ENCODE measurements at regions not wholly inside any gene's neighbourhood (a gene's known extent, or its start where the extent isn't known, plus 50 kb on each side); places are given as distances from the start of the nearest gene placed in this dataset.

DNA sequence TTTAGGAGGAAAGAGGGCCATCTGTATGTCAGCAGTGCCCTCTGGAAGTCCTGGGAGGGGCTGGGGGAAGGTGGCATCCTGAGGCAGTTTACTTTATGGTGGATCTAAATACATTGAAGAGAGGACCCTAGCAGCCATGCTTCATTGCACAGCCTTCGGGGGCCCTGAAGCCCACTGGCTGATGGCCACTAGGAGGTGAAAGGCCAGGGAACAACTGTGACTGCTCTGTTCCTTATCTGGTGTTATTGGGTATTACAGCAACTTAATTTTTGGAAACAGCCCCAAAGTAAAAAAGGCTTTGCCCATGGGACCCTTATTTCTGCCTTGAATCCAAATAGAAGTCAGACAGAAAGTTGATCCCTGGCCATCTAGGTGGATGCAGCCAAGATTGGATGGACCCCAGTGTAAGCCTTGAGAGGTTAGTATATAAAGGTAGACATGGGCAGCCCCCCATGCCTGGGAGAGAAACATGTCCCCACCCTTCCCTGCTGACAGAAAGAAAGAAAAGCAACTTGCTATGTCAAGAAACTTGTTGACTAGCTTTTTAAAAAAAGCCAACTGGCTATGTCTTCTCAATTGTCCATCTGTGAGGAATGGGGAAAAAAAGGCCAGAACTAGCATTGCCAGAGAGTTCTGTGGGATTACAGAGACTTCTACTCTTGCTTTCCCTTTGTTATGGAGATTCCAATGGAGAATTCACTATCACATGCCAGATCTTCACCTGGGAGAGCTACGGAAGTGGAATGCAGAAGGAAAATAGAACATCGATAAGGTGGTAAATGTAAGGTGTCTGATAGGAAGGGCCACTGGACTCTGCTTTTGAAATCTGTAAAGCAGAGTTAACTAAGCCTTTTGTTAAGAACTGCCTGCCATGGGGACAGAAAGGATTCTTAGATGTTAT, 58.6 kb upstream of the OSR1 start:
- intact Hi-C loops (cut with micrococcal nuclease), result no loop called here
- Mint-ChIP-seq H3K4me3 (no peak overlapping the region), H3K27ac (no peak overlapping the region), H3K9me3 (peaks cover 3% of the 10 kb centered on the region), H3K36me3 (ENCODE audit: low read depth) (no peaks in the 10 kb centered on the region), H3K4me1 (ENCODE audit: low read depth) (no peaks in the 10 kb centered on the region), H3K27me3 (peaks cover 14% of the 10 kb centered on the region)
- ChIA-PET POLR2A (no interaction called here), CTCF (no interaction called here)
- ATAC-seq (no peak), DNase-seq (no peak)
- no peak for TF ChIP-seq CTCF (IDR thresholded peaks at IDR 0.05)

DNA sequence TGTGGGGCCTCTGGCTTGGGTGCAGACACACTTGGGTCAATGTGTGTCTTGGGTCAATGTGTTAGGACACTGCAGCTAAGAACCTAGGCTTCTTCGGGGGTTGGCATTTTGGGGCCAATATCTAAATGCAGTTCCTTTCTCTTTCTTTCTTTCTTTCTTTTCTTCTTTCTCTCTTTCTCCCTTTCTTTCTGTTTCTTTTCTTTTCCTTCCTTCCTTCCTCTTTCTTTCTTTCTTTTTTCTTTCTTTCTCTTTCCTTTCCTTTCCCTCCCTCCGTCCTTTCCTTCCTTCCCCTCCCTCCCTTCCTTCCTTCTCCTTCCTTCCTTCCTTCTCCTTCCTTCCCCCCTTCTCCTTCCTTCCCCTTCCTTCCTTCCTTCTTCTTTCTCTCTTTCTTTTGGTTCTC, 57.7 kb upstream of the OSR1 start:
- H3K4me1 Mint-ChIP-seq (ENCODE audit: low read depth), result no peaks in the 10 kb centered on the region
- peaks cover 4% of the 10 kb centered on the region for H3K9me3 Mint-ChIP-seq
- ChIA-PET CTCF (no interaction called here), POLR2A (no interaction called here)
- no peak overlapping the region for H3K27ac Mint-ChIP-seq
- H3K27me3 Mint-ChIP-seq, result peaks cover 12% of the 10 kb centered on the region
- no peaks in the 10 kb centered on the region for H3K36me3 Mint-ChIP-seq (ENCODE audit: low read depth)
- TF ChIP-seq CTCF (IDR thresholded peaks at IDR 0.05), result no peak
- intact Hi-C loops (cut with micrococcal nuclease), result no loop called here
- no peak for ATAC-seq
- H3K4me3 Mint-ChIP-seq, result no peak overlapping the region
- no peak for DNase-seq

DNA sequence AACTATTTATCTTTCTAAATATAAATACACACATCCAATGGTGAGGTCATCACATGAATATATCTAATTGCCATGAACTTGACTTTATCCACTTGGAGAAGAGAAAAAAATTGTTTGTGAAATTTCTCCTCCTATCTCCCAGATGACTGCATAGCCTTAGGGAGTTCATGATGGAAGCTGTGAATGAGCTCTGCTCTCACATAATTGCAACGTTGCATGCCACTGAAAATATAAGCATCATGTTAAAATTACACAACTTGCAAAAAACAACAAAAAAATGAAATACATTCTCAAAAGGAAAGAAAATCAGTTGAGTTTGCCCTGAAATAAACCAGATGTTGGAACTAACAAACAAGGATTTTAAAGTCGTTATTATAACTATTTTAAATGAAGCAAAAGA, 50.6 kb upstream of the OSR1 start:
- no peak for TF ChIP-seq CTCF (IDR thresholded peaks at IDR 0.05)
- Mint-ChIP-seq H3K4me3 (no peak overlapping the region), H3K27me3 (peaks cover 8% of the 10 kb centered on the region), H3K36me3 (ENCODE audit: low read depth) (no peaks in the 10 kb centered on the region), H3K4me1 (ENCODE audit: low read depth) (no peaks in the 10 kb centered on the region), H3K27ac (no peak overlapping the region), H3K9me3 (peaks cover 4% of the 10 kb centered on the region)
- POLR2A ChIA-PET, result no interaction called here
- CTCF ChIA-PET, result no interaction called here
- no peak for DNase-seq
- ATAC-seq, result no peak
- intact Hi-C loops (cut with micrococcal nuclease), result no loop called here

GRCh38 chr2:19408592-19408991, 50.2 kb upstream of the OSR1 start:
- H3K9me3 Mint-ChIP-seq, result peaks cover 4% of the 10 kb centered on the region
- POLR2A ChIA-PET, result no interaction called here
- H3K4me1 Mint-ChIP-seq (ENCODE audit: low read depth), result no peaks in the 10 kb centered on the region
- H3K27ac Mint-ChIP-seq, result no peak overlapping the region
- no peak for TF ChIP-seq CTCF (IDR thresholded peaks at IDR 0.05)
- CTCF ChIA-PET, result no interaction called here
- no peaks in the 10 kb centered on the region for H3K36me3 Mint-ChIP-seq (ENCODE audit: low read depth)
- intact Hi-C loops (cut with micrococcal nuclease), result no loop called here
- ATAC-seq (no peak), DNase-seq (no peak)
- H3K4me3 Mint-ChIP-seq, result no peak overlapping the region
- peaks cover 10% of the 10 kb centered on the region for H3K27me3 Mint-ChIP-seq
